NCI-H1105 (cell line): ENCODE measurements at regions not wholly inside any gene's neighbourhood (a gene's known extent, or its start where the extent isn't known, plus 50 kb on each side); places are given as distances from the start of the nearest gene placed in this dataset.

Experiments
- DNase-seq: peaks from one replicate; lab custom pipeline; 2025; lab: John Stamatoyannopoulos, UW

GRCh38 chr20:50426866-50427718 is 83.1 kb upstream of the PTPN1 start:
- DNase-seq = no peak

GRCh38 chr20:50427719-50428083 is 82.5 kb upstream of the PTPN1 start:
- DNase-seq = no peak

GRCh38 chr20:50428097-50428828 is 81.9 kb upstream of the PTPN1 start:
- DNase-seq = no peak

- no peak for DNase-seq
These were observed 80.8 kb upstream of the PTPN1 start for GRCh38 chr20:50429412-50429811.

- DNase-seq = no peak
These were observed 79.1 kb upstream of the PTPN1 start for GRCh38 chr20:50431066-50431450.

GRCh38 chr20:50433001-50433761 is 77.0 kb upstream of the PTPN1 start:
- DNase-seq = no peak

- DNase-seq = no peak
These were observed 75.9 kb upstream of the PTPN1 start for GRCh38 chr20:50434321-50434652.

GRCh38 chr20:50434653-50435396 is 75.4 kb upstream of the PTPN1 start:
- no peak for DNase-seq

GRCh38 chr20:50435397-50436051 is 74.7 kb upstream of the PTPN1 start:
- no peak for DNase-seq

GRCh38 chr20:50436052-50436656 is 74.0 kb upstream of the PTPN1 start:
- DNase-seq = no peak

- no peak for DNase-seq
These were observed 73.5 kb upstream of the PTPN1 start for GRCh38 chr20:50436696-50437095.

- DNase-seq = no peak
These were observed 71.2 kb upstream of the PTPN1 start for GRCh38 chr20:50438986-50439407.

- no peak for DNase-seq
These were observed 70.4 kb upstream of the PTPN1 start for GRCh38 chr20:50439539-50440453.

- no peak for DNase-seq
These were observed 67.7 kb upstream of the PTPN1 start for GRCh38 chr20:50442512-50442911.

- no peak for DNase-seq
These were observed 64.6 kb upstream of the PTPN1 start for GRCh38 chr20:50445354-50446151.

GRCh38 chr20:50446351-50447101 is 63.7 kb upstream of the PTPN1 start:
- no peak for DNase-seq

- no peak for DNase-seq
These were observed 62.9 kb upstream of the PTPN1 start for GRCh38 chr20:50447102-50447804.

GRCh38 chr20:50447817-50448216 is 62.4 kb upstream of the PTPN1 start:
- no peak for DNase-seq
